ENCODE measurements at regions not wholly inside any gene's neighbourhood (a gene's known extent, or its start where the extent isn't known, plus 50 kb on each side); places are given as distances from the start of the nearest gene placed in this dataset.

- H3K27me3 ChIP-seq, result peaks cover 0 to 10% of the 10 kb centered on the region in 2 donors
- DNase-seq (no peak), ATAC-seq (no peak)
- intact Hi-C loops (cut with DNase I), result no loop called here
- H3K4me3 ChIP-seq, result no peak overlapping the region
- no peaks in the 10 kb centered on the region for H3K9me3 ChIP-seq
- H3K4me1 ChIP-seq, result no peaks in the 10 kb centered on the region
- no peaks in the 10 kb centered on the region for H3K36me3 ChIP-seq
- no peak for TF ChIP-seq CTCF (IDR thresholded peaks at IDR 0.05)
- H3K27ac ChIP-seq, result no peak overlapping the region
Measured at GRCh38 chr16:50954469-50954868, 196.6 kb downstream of the SALL1 start.

GRCh38 chr16:50953290-50953689, 197.8 kb downstream of the SALL1 start:
- DNase-seq (no peak), ATAC-seq (no peak)
- Histone ChIP-seq H3K36me3 (no peaks in the 10 kb centered on the region), H3K9me3 (no peaks in the 10 kb centered on the region), H3K27me3 (peaks cover 0 to 10% of the 10 kb centered on the region in 2 donors), H3K4me3 (no peak overlapping the region), H3K4me1 (no peaks in the 10 kb centered on the region), H3K27ac (no peak overlapping the region)
- TF ChIP-seq CTCF (IDR thresholded peaks at IDR 0.05), result no peak
- intact Hi-C loops (cut with DNase I), result no loop called here

GRCh38 chr16:50950955-50951354, 200.1 kb downstream of the SALL1 start:
- H3K36me3 ChIP-seq, result no peaks in the 10 kb centered on the region
- ATAC-seq (no peak), DNase-seq (no peak)
- no peak for TF ChIP-seq CTCF (IDR thresholded peaks at IDR 0.05)
- no peaks in the 10 kb centered on the region for H3K9me3 ChIP-seq
- intact Hi-C loops (cut with DNase I), result no loop called here
- no peak overlapping the region for H3K27ac ChIP-seq
- peaks cover 0 to 9% of the 10 kb centered on the region in 2 donors for H3K27me3 ChIP-seq
- no peak overlapping the region for H3K4me3 ChIP-seq
- no peaks in the 10 kb centered on the region for H3K4me1 ChIP-seq

- DNase-seq (no peak), ATAC-seq (no peak)
- H3K36me3 ChIP-seq, result no peaks in the 10 kb centered on the region
- H3K4me1 ChIP-seq, result no peaks in the 10 kb centered on the region
- no peak for TF ChIP-seq CTCF (IDR thresholded peaks at IDR 0.05)
- H3K4me3 ChIP-seq, result no peak overlapping the region
- H3K9me3 ChIP-seq, result no peaks in the 10 kb centered on the region
- no peak overlapping the region for H3K27ac ChIP-seq
- intact Hi-C loops (cut with DNase I), result no loop called here
- no peaks in the 10 kb centered on the region for H3K27me3 ChIP-seq
Measured at GRCh38 chr16:50948268-50948930, 202.7 kb downstream of the SALL1 start.

- Histone ChIP-seq H3K4me3 (no peak overlapping the region), H3K9me3 (no peaks in the 10 kb centered on the region), H3K27ac (no peak overlapping the region), H3K27me3 (no peaks in the 10 kb centered on the region), H3K36me3 (no peaks in the 10 kb centered on the region), H3K4me1 (no peaks in the 10 kb centered on the region)
- DNase-seq (no peak), ATAC-seq (no peak)
- intact Hi-C loops (cut with DNase I), result no loop called here
- no peak for TF ChIP-seq CTCF (IDR thresholded peaks at IDR 0.05)
Measured at GRCh38 chr16:50947826-50948225, 203.2 kb downstream of the SALL1 start.
